ENCODE measurements at regions not wholly inside any gene's neighbourhood (a gene's known extent, or its start where the extent isn't known, plus 50 kb on each side); places are given as distances from the start of the nearest gene placed in this dataset.

GRCh38 chr13:106836186-106836802 lies 268.4 kb upstream of the ARGLU1 start:
- no peak for TF ChIP-seq CTCF (IDR thresholded peaks at IDR 0.05)
- TF ChIP-seq POLR2AphosphoS5 (IDR thresholded peaks at IDR 0.05): no peak
- TF ChIP-seq POLR2A (IDR thresholded peaks at IDR 0.05): no peak
- TF ChIP-seq EP300 (IDR thresholded peaks at IDR 0.05): no peak
